H9 (cell line): ENCODE measurements at regions not wholly inside any gene's neighbourhood (a gene's known extent, or its start where the extent isn't known, plus 50 kb on each side); places are given as distances from the start of the nearest gene placed in this dataset.

Source experiments
- DNase-seq: peaks from one replicate; pipeline ENCODE4 v3.0.0-alpha.2; 2017
- H2AFZ ChIP-seq: one replicate; pipeline ENCODE4 v1.6.1; 2013; ENCODE audit warnings: mild to moderate bottlenecking, low read length, control low read depth, moderate library complexity
- H2AK5ac ChIP-seq: 2 replicates; pipeline ENCODE4 v1.6.1; 2013; ENCODE audit warnings: low read length, control low read depth, mixed read lengths; ENCODE audit not compliant: insufficient read length
- H2BK120ac ChIP-seq: one replicate; pipeline ENCODE4 v1.6.1; 2013; ENCODE audit warnings: low read depth, mild to moderate bottlenecking, low read length, control low read depth, inconsistent platforms; ENCODE audit not compliant: poor library complexity, severe bottlenecking
- H2BK12ac ChIP-seq: 2 replicates; pipeline ENCODE4 v1.6.1; 2013; ENCODE audit warnings: low read length, control low read depth, mixed read lengths, low read depth; ENCODE audit not compliant: insufficient read length
- H2BK15ac ChIP-seq: 2 replicates; pipeline ENCODE4 v1.6.1; 2013; ENCODE audit warnings: low read depth, low read length, control low read depth
- H2BK20ac ChIP-seq: one replicate; pipeline ENCODE4 v1.6.1; 2013; ENCODE audit warnings: low read depth, mild to moderate bottlenecking, low read length, control low read depth, inconsistent platforms; ENCODE audit not compliant: poor library complexity, severe bottlenecking
- H2BK5ac ChIP-seq: 2 replicates; pipeline ENCODE4 v1.6.1; 2013; ENCODE audit warnings: low read length, control low read depth, mixed read lengths; ENCODE audit not compliant: insufficient read length
- H3K14ac ChIP-seq: 2 replicates; pipeline ENCODE4 v1.6.1; 2013; ENCODE audit warnings: low read length, control low read depth; ENCODE audit not compliant: insufficient read depth
- H3K18ac ChIP-seq: 2 replicates; pipeline ENCODE4 v1.6.1; 2013; ENCODE audit warnings: low read depth, mild to moderate bottlenecking, mixed read lengths, low read length, control low read depth; ENCODE audit not compliant: insufficient read length
- H3K23ac ChIP-seq: 2 replicates; pipeline ENCODE4 v1.6.1; 2013; ENCODE audit warnings: low read length, control low read depth, mixed read lengths, low read depth; ENCODE audit not compliant: insufficient read length
- H3K23me2 ChIP-seq: 2 replicates; pipeline ENCODE4 v1.6.1; 2013; ENCODE audit warnings: low read depth, mild to moderate bottlenecking, mixed read lengths, low read length, control low read depth; ENCODE audit not compliant: insufficient read length, poor library complexity, severe bottlenecking
- H3K27ac ChIP-seq: 2 replicates; pipeline ENCODE4 v1.5.1; 2013; ENCODE audit warnings: low read length, control low read depth, mixed read lengths, low read depth; ENCODE audit not compliant: insufficient read length
- H3K27me3 ChIP-seq: 2 replicates; pipeline ENCODE4 v1.6.1; 2013; ENCODE audit warnings: low read length, control low read depth, inconsistent platforms; ENCODE audit not compliant: insufficient read depth
- H3K4ac ChIP-seq: 2 replicates; pipeline ENCODE4 v1.6.1; 2013; ENCODE audit warnings: low read depth, mild to moderate bottlenecking, control low read depth, inconsistent platforms, low read length, moderate library complexity
- H3K4me1 ChIP-seq: 2 replicates; pipeline ENCODE4 v1.6.1; 2013; ENCODE audit warnings: low read length, control low read depth, inconsistent platforms; ENCODE audit not compliant: insufficient read depth
- H3K4me2 ChIP-seq: 2 replicates; pipeline ENCODE4 v1.6.1; 2013; ENCODE audit warnings: low read length, control low read depth, mixed read lengths; ENCODE audit not compliant: insufficient read length, insufficient read depth
- H3K56ac ChIP-seq: 2 replicates; pipeline ENCODE4 v1.6.1; 2013; ENCODE audit warnings: low read depth, mild to moderate bottlenecking, mixed read lengths, low read length, control low read depth; ENCODE audit not compliant: insufficient read length
- H3K79me1 ChIP-seq: 2 replicates; pipeline ENCODE4 v1.6.1; 2013; ENCODE audit warnings: low read depth, mild to moderate bottlenecking, moderate library complexity, low read length, control low read depth, inconsistent platforms; ENCODE audit not compliant: insufficient read depth, poor library complexity, severe bottlenecking
- H3K79me2 ChIP-seq: 2 replicates; pipeline ENCODE4 v1.6.1; 2013; ENCODE audit warnings: low read length, control low read depth, inconsistent platforms; ENCODE audit not compliant: insufficient read depth
- H3K9ac ChIP-seq: 2 replicates; pipeline ENCODE4 v1.6.1; 2013; ENCODE audit warnings: low read length, control low read depth, mixed read lengths; ENCODE audit not compliant: insufficient read length; ENCODE audit errors: extremely low read depth
- H3K9me3 ChIP-seq: one replicate; pipeline ENCODE4 v1.6.1; 2013; ENCODE audit warnings: low read depth, low read length, inconsistent platforms; ENCODE audit not compliant: control insufficient read depth
- H3T11ph ChIP-seq: one replicate; pipeline ENCODE4 v1.6.1; 2013; ENCODE audit warnings: mild to moderate bottlenecking, low read length, control low read depth, inconsistent platforms
- H4K20me1 ChIP-seq: one replicate; pipeline ENCODE4 v1.6.1; 2013; ENCODE audit not compliant: control insufficient read depth, insufficient read length, insufficient read depth
- H4K5ac ChIP-seq: 2 replicates; pipeline ENCODE4 v1.6.1; 2013; ENCODE audit warnings: low read depth, mild to moderate bottlenecking, mixed read lengths, low read length, control low read depth; ENCODE audit not compliant: insufficient read length
- H4K8ac ChIP-seq: replicated peaks from 2 replicates; pipeline ENCODE4 v1.6.1; 2013; ENCODE audit warnings: low read length, control low read depth, mixed read lengths, low read depth; ENCODE audit not compliant: insufficient read length
- H4K91ac ChIP-seq: 2 replicates; pipeline ENCODE4 v1.6.1; 2013; ENCODE audit warnings: low read depth, mild to moderate bottlenecking, moderate library complexity, mixed read lengths, low read length, control low read depth; ENCODE audit not compliant: insufficient read length
- H3K27ac Mint-ChIP-seq, 3 experiments: 2 replicates in 2 of 3; 3 replicates in 1 of 3; pipeline ENCODE4 v1.8.0; 2020 to 2021; ENCODE audit warnings: mixed read lengths in 3 of 3, mild to moderate bottlenecking in 1 of 3, moderate library complexity in 1 of 3
- H3K27me3 Mint-ChIP-seq: 2 replicates; pipeline ENCODE4 v1.8.0; 2021; ENCODE audit warnings: low read depth, mild to moderate bottlenecking, moderate library complexity, mixed read lengths
- H3K36me3 Mint-ChIP-seq, 3 experiments: 2 replicates in 2 of 3; 3 replicates in 1 of 3; pipeline ENCODE4 v1.8.0; 2020 to 2021; ENCODE audit warnings: low read depth in 3 of 3, mixed read lengths in 3 of 3; ENCODE audit not compliant: insufficient read depth in 1 of 3
- H3K4me1 Mint-ChIP-seq, 2 experiments: 2 replicates each; pipeline ENCODE4 v1.8.0; 2020; ENCODE audit warnings: mixed read lengths in 2 of 2
- H3K4me3 Mint-ChIP-seq, 2 experiments: 2 replicates in 1 of 2; 3 replicates in 1 of 2; pipeline ENCODE4 v1.8.0; 2020 to 2021; ENCODE audit warnings: mild to moderate bottlenecking in 2 of 2, mixed read lengths in 2 of 2, moderate library complexity in 1 of 2
- H3K9me3 Mint-ChIP-seq, 2 experiments: 2 replicates in 1 of 2; 3 replicates in 1 of 2; pipeline ENCODE4 v1.8.0; 2020; ENCODE audit warnings: mild to moderate bottlenecking in 2 of 2, mixed read lengths in 2 of 2, moderate library complexity in 1 of 2
- CTCF ChIP-seq: fragments of 200-600 bp; sonication (generic); conservative IDR thresholded peaks from 3 replicates; pipeline ENCODE4 v1.8.0; 2021; ENCODE audit warnings: antibody characterized with exemption, mild to moderate bottlenecking
- WGBS: extraction: QIAGEN DNeasy Blood & Tissue Kit; methylation state at CpG from one replicate; pipeline ENCODE4 v1.1.7; 2013; ENCODE audit warnings: missing lambda C conversion rate, low lambda C conversion rate, mixed read lengths; ENCODE audit not compliant: insufficient read length; ENCODE audit errors: extremely low coverage; 5-methylcytosine and 5-hydroxymethylcytosine counted together

DNA sequence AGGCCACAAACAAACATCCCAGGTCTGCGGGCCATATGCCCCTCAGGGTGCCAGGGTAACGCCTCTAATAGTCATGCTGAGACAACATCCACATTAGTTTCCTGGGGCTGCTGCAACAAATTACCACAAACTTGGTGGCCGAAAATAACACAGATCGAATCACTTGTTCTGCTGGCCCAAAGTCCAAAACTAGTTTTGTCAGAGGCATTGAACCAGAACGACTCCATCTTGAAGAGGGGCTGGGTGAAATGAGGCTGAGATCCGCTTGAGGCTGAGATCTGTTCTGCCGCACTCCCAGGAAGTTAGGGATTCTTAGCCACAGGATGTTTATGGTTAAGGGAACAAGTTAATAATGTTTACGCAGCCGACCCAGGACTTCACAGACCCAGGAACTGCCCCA is 66.7 kb downstream of the COPS8 start:
- no peak overlapping the region for H3K23ac ChIP-seq
- TF ChIP-seq CTCF: no peak
- no peak overlapping the region for H2BK20ac ChIP-seq
- H3K79me1 ChIP-seq: no peaks in the 10 kb centered on the region
- H4K5ac ChIP-seq: no peak overlapping the region
- no peak overlapping the region for H3K4me3 Mint-ChIP-seq
- no peak overlapping the region; a peak in 1 of 7 replicates for H3K27ac Mint-ChIP-seq
- H3K4me1 Mint-ChIP-seq: peaks cover 0 to 7% of the 10 kb centered on the region in 2 experiments; a peak in 3 of 4 replicates
- WGBS: no CpG with 5 or more reads among the region's 9 CpGs
- no peak overlapping the region for H3K27ac ChIP-seq
- H4K91ac ChIP-seq: no peak overlapping the region
- no peaks in the 10 kb centered on the region for H4K20me1 ChIP-seq
- no peak overlapping the region for H3K9ac ChIP-seq
- no peaks in the 10 kb centered on the region for H3K27me3 ChIP-seq
- H3K9me3 ChIP-seq: no peaks in the 10 kb centered on the region
- no peak overlapping the region for H2BK12ac ChIP-seq
- H2BK15ac ChIP-seq: no peak overlapping the region
- H3K4ac ChIP-seq: no peak overlapping the region
- no peaks in the 10 kb centered on the region for H3K23me2 ChIP-seq
- no peak overlapping the region for H2BK5ac ChIP-seq
- H3K14ac ChIP-seq: no peak overlapping the region
- no peak overlapping the region for H3K4me2 ChIP-seq
- no peak overlapping the region for H2BK120ac ChIP-seq
- H3K79me2 ChIP-seq: no peaks in the 10 kb centered on the region
- no peak for DNase-seq
- H3K56ac ChIP-seq: no peak overlapping the region
- peaks cover 2% of the 10 kb centered on the region for H3K27me3 Mint-ChIP-seq
- H2AK5ac ChIP-seq: no peak overlapping the region
- H3T11ph ChIP-seq: no peak overlapping the region
- no peaks in the 10 kb centered on the region for H3K4me1 ChIP-seq
- no peak overlapping the region for H2AFZ ChIP-seq
- H4K8ac ChIP-seq: no peak overlapping the region
- H3K18ac ChIP-seq: no peak overlapping the region
- peaks cover 0 to 5% (median 2%) of the 10 kb centered on the region in 3 experiments; a peak in 3 of 7 replicates for H3K36me3 Mint-ChIP-seq
- H3K9me3 Mint-ChIP-seq: peaks cover 11 to 12% of the 10 kb centered on the region in 2 experiments; a peak in 4 of 5 replicates
